K562 (cell line): ENCODE measurements at regions not wholly inside any gene's neighbourhood (a gene's known extent, or its start where the extent isn't known, plus 50 kb on each side); places are given as distances from the start of the nearest gene placed in this dataset.

Experiments
- ATAC-seq: fragments of 200-7000 bp; cut with Tn5 transposase; 3 replicates; pipeline ENCODE4 v1.9.1; 2020; ENCODE audit warnings: moderate library complexity
- BruUV-seq: library from RNA; stranded (reverse); fragments of 400-500 nt; replicated peaks from 2 replicates; lab custom pipeline; 2021; lab: Mats Ljungman, UMichigan
- CTCF ChIA-PET: fragments of 300-600 bp; formaldehyde crosslinking; extraction: SDS; loops from one replicate; lab custom pipeline; 2021; ENCODE audit warnings: low intra/inter-chr PET ratio; lab: Yijun Ruan, JAX
- POLR2A ChIA-PET: fragments of 300-600, 350-650 bp; sonication (Branson Sonifier 250); formaldehyde crosslinking; extraction: SDS; loops from one replicate; lab custom pipeline; 2021; ENCODE audit warnings: antibody characterized with exemption, inconsistent platforms; lab: Yijun Ruan, JAX
- DNase-seq, 4 experiments: peaks; one replicate each; pipeline versions ENCODE4 v3.0.0 to v3.0.0-alpha.2; 2011 to 2018; ENCODE audit warnings: low spot score in 3 of 4, mixed read lengths in 3 of 4; ENCODE audit errors: extremely low read depth in 1 of 4
- FAIRE-seq: peaks from 2 replicates; lab custom pipeline; 2011; peaks lifted over from hg19 to GRCh38; lab: Jason Lieb, UNC
- H2AFZ ChIP-seq: 2 replicates; pipeline ENCODE4 v1.6.0; 2011; ENCODE audit warnings: low read depth, low read length, control low read depth, inconsistent platforms
- H3K27ac ChIP-seq: fragments of 200-600 bp; 3 replicates; pipeline ENCODE4 v1.8.0; 2011; ENCODE audit warnings: low read depth, mild to moderate bottlenecking, control low read depth, inconsistent platforms, low read length, moderate library complexity, mixed read lengths; ENCODE audit errors: extremely low read depth
- H3K27me3 ChIP-seq, 2 experiments: fragments of 300-600 bp in 1 of 2; 2 replicates in 1 of 2; 3 replicates in 1 of 2; pipeline versions ENCODE4 v1.6.0 to v1.8.0; 2011; ENCODE audit warnings: inconsistent platforms in 2 of 2, low read length in 2 of 2, mild to moderate bottlenecking in 1 of 2, mixed read lengths in 1 of 2, moderate library complexity in 1 of 2; ENCODE audit not compliant: control insufficient read depth in 2 of 2, insufficient read depth in 2 of 2
- H3K36me3 ChIP-seq: fragments of 300-600 bp; 3 replicates; pipeline ENCODE4 v1.8.0; 2011; ENCODE audit warnings: mild to moderate bottlenecking, low read length, inconsistent platforms; ENCODE audit not compliant: control insufficient read depth, insufficient read depth
- H3K4me1 ChIP-seq, 2 experiments: fragments of 200-600 bp in 1 of 2; replicated peaks in 1 of 2; 2 replicates in 1 of 2; 3 replicates in 1 of 2; pipeline versions ENCODE4 v1.5.1 to v1.8.0; 2011; ENCODE audit warnings: inconsistent platforms in 2 of 2, low read length in 2 of 2, mild to moderate bottlenecking in 1 of 2, mixed read lengths in 1 of 2, moderate library complexity in 1 of 2; ENCODE audit not compliant: control insufficient read depth in 2 of 2, insufficient read depth in 2 of 2
- H3K4me2 ChIP-seq: 2 replicates; pipeline ENCODE4 v1.6.1; 2011; ENCODE audit warnings: low read length, control low read depth, inconsistent platforms, mixed read lengths; ENCODE audit not compliant: insufficient read depth
- H3K4me3 ChIP-seq: fragments of 200-600 bp; sonication (generic), shearing (Covaris generic); 2 replicates; pipeline ENCODE4 v1.5.1; 2016; ENCODE audit warnings: control low read depth, inconsistent platforms
- H3K79me2 ChIP-seq: fragments of 200-600 bp; 3 replicates; pipeline ENCODE4 v1.8.0; 2011; ENCODE audit warnings: low read length, inconsistent platforms; ENCODE audit not compliant: control insufficient read depth, insufficient read depth
- H3K9ac ChIP-seq, 2 experiments: 2 replicates each; pipeline versions ENCODE4 v1.6.0 to v1.6.1; 2011; ENCODE audit warnings: low read depth in 2 of 2, low read length in 2 of 2, control low read depth in 1 of 2, inconsistent platforms in 1 of 2, mild to moderate bottlenecking in 1 of 2, mixed read lengths in 1 of 2; ENCODE audit not compliant: insufficient read depth in 1 of 2
- H3K9me1 ChIP-seq: one replicate; pipeline ENCODE4 v1.6.0; 2011; ENCODE audit warnings: inconsistent platforms, mild to moderate bottlenecking, low read length, moderate library complexity; ENCODE audit not compliant: control insufficient read depth, insufficient read depth
- H3K9me3 ChIP-seq: replicated peaks from 2 replicates; pipeline ENCODE4 v1.5.1; 2011; ENCODE audit warnings: low read depth, low read length, inconsistent platforms; ENCODE audit not compliant: control insufficient read depth, insufficient read depth
- H4K20me1 ChIP-seq: replicated peaks from 2 replicates; pipeline ENCODE4 v1.6.1; 2011; ENCODE audit warnings: low read length, inconsistent platforms, mixed read lengths; ENCODE audit not compliant: control insufficient read depth, insufficient read depth
- CAMTA2 ChIP-seq: fragments of 250-450 bp; sonication (Bioruptor Pico); conservative IDR thresholded peaks from 2 replicates; pipeline ENCODE4 v1.5.1; 2022
- CBFA2T2 ChIP-seq: fragments of 450-650 bp; conservative IDR thresholded peaks from 2 replicates; pipeline ENCODE4 v1.6.1; 2017; ENCODE audit warnings: mild to moderate bottlenecking
- CBX1 ChIP-seq: sonication (generic); IDR thresholded peaks from 2 replicates; pipeline ENCODE4 v1.6.1; 2016; ENCODE audit warnings: antibody characterized with exemption, low read depth, mild to moderate bottlenecking
- CSDE1 ChIP-seq, 2 experiments: fragments of 450-650 bp; IDR thresholded peaks; 2 replicates each; pipeline ENCODE4 v1.6.1; 2016; ENCODE audit warnings: mild to moderate bottlenecking in 1 of 2
- HLTF ChIP-seq: fragments of 450-650 bp; IDR thresholded peaks from 2 replicates; pipeline ENCODE4 v1.6.1; 2016
- KAT8 ChIP-seq: fragments of 450-650 bp; IDR thresholded peaks from 2 replicates; pipeline ENCODE4 v1.6.1; 2016; ENCODE audit warnings: low read depth, mild to moderate bottlenecking
- PBX2 ChIP-seq, 2 experiments: IDR thresholded peaks in 1 of 2; conservative IDR thresholded peaks in 1 of 2; 2 replicates each; pipeline ENCODE4 v1.6.1; 2016; ENCODE audit warnings: low read depth in 2 of 2, mild to moderate bottlenecking in 1 of 2, missing compliant biosample characterization in 1 of 2, missing genetic modification characterization in 1 of 2, moderate library complexity in 1 of 2
- PHF20 ChIP-seq: fragments of 450-650 bp; IDR thresholded peaks from 2 replicates; pipeline ENCODE4 v1.6.1; 2018; ENCODE audit not compliant: partially characterized antibody
- PHTF2 ChIP-seq: fragments of 250-450 bp; sonication (Bioruptor Pico); IDR thresholded peaks from 2 replicates; pipeline ENCODE4 v1.5.0; 2021; ENCODE audit warnings: mild to moderate bottlenecking
- RBM14 ChIP-seq: fragments of 200-400 bp; formaldehyde crosslinking; IDR thresholded peaks from 2 replicates; pipeline ENCODE4 v1.6.1; 2018; ENCODE audit warnings: low read depth, mild to moderate bottlenecking, low read length, moderate library complexity, borderline replicate concordance; ENCODE audit not compliant: insufficient read depth
- RBM22 ChIP-seq: fragments of 200-400 bp; formaldehyde crosslinking; IDR thresholded peaks from 2 replicates; pipeline ENCODE4 v1.6.1; 2018; ENCODE audit warnings: low read length, low read depth; ENCODE audit not compliant: poor library complexity, severe bottlenecking
- SPI1 ChIP-seq: IDR thresholded peaks from 2 replicates; pipeline ENCODE4 v1.6.1; 2011; ENCODE audit warnings: low read depth, low read length, control low read depth, borderline replicate concordance
- THRAP3 ChIP-seq: fragments of 450-650 bp; IDR thresholded peaks from 2 replicates; pipeline ENCODE4 v1.6.1; 2016; ENCODE audit warnings: mild to moderate bottlenecking, inconsistent platforms, borderline replicate concordance
- ZKSCAN1 ChIP-seq: fragments of 150-350 bp; IDR thresholded peaks from 2 replicates; pipeline ENCODE4 v1.6.1; 2016; ENCODE audit warnings: low read depth, low read length
- ZNF232 ChIP-seq: sonication (generic); formaldehyde crosslinking; IDR thresholded peaks from 2 replicates; pipeline ENCODE4 v1.8.0; 2022; ENCODE audit warnings: mild to moderate bottlenecking, missing genetic modification reagents
- ZNF75A ChIP-seq: fragments of 450-650 bp; formaldehyde crosslinking; IDR thresholded peaks from 2 replicates; pipeline ENCODE4 v1.4.0; 2020; ENCODE audit warnings: mild to moderate bottlenecking
- WGBS: fragments of 100-300 bp; shearing (Covaris generic); methylation state at CpG from one replicate; pipeline ENCODE4 v1.1.6; 2016; ENCODE audit warnings: low coverage, mixed read lengths; ENCODE audit not compliant: insufficient coverage; ENCODE audit errors: missing lambda C conversion rate; 5-methylcytosine and 5-hydroxymethylcytosine counted together
- in situ Hi-C: fragments of 300-500 bp; cut with MboI; formaldehyde crosslinking; loops from 4 replicates; pipeline ENCODE4 v1.15.0; 2018; ENCODE audit warnings: inconsistent platforms, mixed read lengths
- intact Hi-C: fragments of 100-400 bp; cut with micrococcal nuclease; formaldehyde crosslinking; loops from 2 replicates; pipeline ENCODE4 v1.14.2; 2022
- TF ChIP-seq, protein P1 (sequence below): sonication (generic); formaldehyde crosslinking; IDR thresholded peaks from 2 replicates; pipeline ENCODE4 v1.8.0; 2022; ENCODE audit warnings: mild to moderate bottlenecking, low read depth, missing genetic modification reagents
- TF ChIP-seq, protein P2 (sequence below): sonication (generic); formaldehyde crosslinking; IDR thresholded peaks from 2 replicates; pipeline ENCODE4 v1.4.0; 2020; ENCODE audit warnings: mild to moderate bottlenecking, missing genetic modification reagents

GRCh38 chr4:115334736-115335411 lies 221.5 kb upstream of the NDST4 start:
- Histone ChIP-seq H3K27me3 (no peaks in the 10 kb centered on the region), H3K9ac (no peak overlapping the region), H3K9me1 (no peaks in the 10 kb centered on the region), H4K20me1 (no peaks in the 10 kb centered on the region), H3K79me2 (no peaks in the 10 kb centered on the region), H3K4me1 (no peaks in the 10 kb centered on the region), H3K4me2 (no peak overlapping the region), H3K9me3 (no peaks in the 10 kb centered on the region), H3K4me3 (no peak overlapping the region), H3K27ac (no peak overlapping the region), H3K36me3 (no peaks in the 10 kb centered on the region), H2AFZ (no peak overlapping the region)
- no peak for ATAC-seq
- FAIRE-seq = no peak
- no TSS peak for BruUV-seq
- in situ Hi-C loops (no loop called here), intact Hi-C loops (no loop called here)
- WGBS = 0% methylated on average over 4 of the region's 4 CpGs
- DNase-seq = no peak
- ChIA-PET CTCF (no interaction called here), POLR2A (no interaction called here)
- TF ChIP-seq RBM22 = no peak
- no peak for TF ChIP-seq CBFA2T2
- TF ChIP-seq CAMTA2 = no peak
- TF ChIP-seq ZNF75A (CRISPR knock-in tag) = no peak
- no peak for TF ChIP-seq RBM14
- TF ChIP-seq CBX1 = no peak
- no peak for TF ChIP-seq PBX2 (CRISPR knock-in tag; IDR thresholded peaks at IDR 0.05; ENCODE audit: low read depth)
- no peak for TF ChIP-seq PBX2 (tag; conservative IDR thresholded peaks at IDR 0.05; ENCODE audit: low read depth)
- no peak for TF ChIP-seq SPI1
- TF ChIP-seq, protein P1, sequence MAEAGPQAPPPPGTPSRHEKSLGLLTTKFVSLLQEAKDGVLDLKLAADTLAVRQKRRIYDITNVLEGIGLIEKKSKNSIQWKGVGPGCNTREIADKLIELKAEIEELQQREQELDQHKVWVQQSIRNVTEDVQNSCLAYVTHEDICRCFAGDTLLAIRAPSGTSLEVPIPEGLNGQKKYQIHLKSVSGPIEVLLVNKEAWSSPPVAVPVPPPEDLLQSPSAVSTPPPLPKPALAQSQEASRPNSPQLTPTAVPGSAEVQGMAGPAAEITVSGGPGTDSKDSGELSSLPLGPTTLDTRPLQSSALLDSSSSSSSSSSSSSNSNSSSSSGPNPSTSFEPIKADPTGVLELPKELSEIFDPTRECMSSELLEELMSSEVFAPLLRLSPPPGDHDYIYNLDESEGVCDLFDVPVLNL = no peak
- TF ChIP-seq CSDE1 (IDR thresholded peaks at IDR 0.05) = no peak
- no peak for TF ChIP-seq PHF20
- TF ChIP-seq THRAP3 = no peak
- no peak for TF ChIP-seq ZKSCAN1
- no peak for TF ChIP-seq PHTF2 (CRISPR knock-in tag)
- TF ChIP-seq KAT8 = no peak
- no peak for TF ChIP-seq HLTF
- no peak for TF ChIP-seq ZNF232 (CRISPR knock-in tag)
- TF ChIP-seq, protein P2, sequence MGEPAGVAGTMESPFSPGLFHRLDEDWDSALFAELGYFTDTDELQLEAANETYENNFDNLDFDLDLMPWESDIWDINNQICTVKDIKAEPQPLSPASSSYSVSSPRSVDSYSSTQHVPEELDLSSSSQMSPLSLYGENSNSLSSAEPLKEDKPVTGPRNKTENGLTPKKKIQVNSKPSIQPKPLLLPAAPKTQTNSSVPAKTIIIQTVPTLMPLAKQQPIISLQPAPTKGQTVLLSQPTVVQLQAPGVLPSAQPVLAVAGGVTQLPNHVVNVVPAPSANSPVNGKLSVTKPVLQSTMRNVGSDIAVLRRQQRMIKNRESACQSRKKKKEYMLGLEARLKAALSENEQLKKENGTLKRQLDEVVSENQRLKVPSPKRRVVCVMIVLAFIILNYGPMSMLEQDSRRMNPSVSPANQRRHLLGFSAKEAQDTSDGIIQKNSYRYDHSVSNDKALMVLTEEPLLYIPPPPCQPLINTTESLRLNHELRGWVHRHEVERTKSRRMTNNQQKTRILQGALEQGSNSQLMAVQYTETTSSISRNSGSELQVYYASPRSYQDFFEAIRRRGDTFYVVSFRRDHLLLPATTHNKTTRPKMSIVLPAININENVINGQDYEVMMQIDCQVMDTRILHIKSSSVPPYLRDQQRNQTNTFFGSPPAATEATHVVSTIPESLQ (CRISPR knock-in tag) = no peak
